B cell (primary cell): ENCODE measurements at regions not wholly inside any gene's neighbourhood (a gene's known extent, or its start where the extent isn't known, plus 50 kb on each side); places are given as distances from the start of the nearest gene placed in this dataset.

Source experiments
- ATAC-seq: fragments of 200-7000 bp; cut with Tn5 transposase; one replicate; pipeline ENCODE4 v1.10.0; 2021; ENCODE audit warnings: low read depth, mild to moderate bottlenecking, moderate number of reproducible peaks, moderate library complexity
- CTCF ChIA-PET: fragments of 350-600 bp; sonication (Branson Sonifier 250); formaldehyde crosslinking; loops from one replicate; lab custom pipeline; 2021; ENCODE audit warnings: antibody characterized with exemption, inconsistent platforms; lab: Charles Lee
- POLR2A ChIA-PET: fragments of 350-600 bp; sonication (Branson Sonifier 250); formaldehyde crosslinking; loops from one replicate; lab custom pipeline; 2021; ENCODE audit warnings: antibody characterized with exemption; lab: Charles Lee
- DNase-seq: peaks from one replicate; pipeline ENCODE4 v3.0.0; 2013
- H2AFZ ChIP-seq: 2 replicates; pipeline ENCODE4 v1.6.1; 2012; ENCODE audit warnings: mild to moderate bottlenecking, low read depth, low read length; ENCODE audit not compliant: insufficient read depth, poor library complexity, severe bottlenecking
- H3K27ac ChIP-seq, 2 donors: 1 replicate in 1 of 2; 2 replicates in 1 of 2; pipeline ENCODE4 v1.5.1; 2012 to 2013; ENCODE audit warnings: low read length in 2 of 2, mild to moderate bottlenecking in 2 of 2, moderate library complexity in 1 of 2
- H3K27me3 ChIP-seq, 4 experiments: fragments of 200-600 bp in 1 of 4; sonication (generic) in 1 of 4; replicated peaks in 1 of 4; 1 replicate in 2 of 4; 2 replicates in 2 of 4; pipeline versions ENCODE4 v1.6.1 to v1.7.0; 2013 to 2016; ENCODE audit warnings: low read length in 3 of 4, mild to moderate bottlenecking in 2 of 4, mixed read lengths in 1 of 4, moderate library complexity in 1 of 4; ENCODE audit not compliant: insufficient read depth in 4 of 4, control insufficient read depth in 3 of 4; ENCODE audit errors: control extremely low read depth in 1 of 4
- H3K36me3 ChIP-seq, 2 experiments: replicated peaks in 1 of 2; 1 replicate in 1 of 2; 2 replicates in 1 of 2; pipeline versions ENCODE4 v1.6.1 to v1.7.1; 2013; ENCODE audit warnings: low read length in 1 of 2; ENCODE audit not compliant: insufficient read depth in 2 of 2, control insufficient read depth in 1 of 2; ENCODE audit errors: control extremely low read depth in 1 of 2, extremely low read depth in 1 of 2
- H3K4me1 ChIP-seq, 2 donors: fragments of 200-600 bp in 1 of 2; sonication (generic) in 1 of 2; 1 replicate in 1 of 2; 2 replicates in 1 of 2; pipeline versions ENCODE4 v1.5.1 to v1.6.1; 2013 to 2017; ENCODE audit warnings: low read length in 2 of 2; ENCODE audit not compliant: control insufficient read depth in 2 of 2, insufficient read depth in 2 of 2
- H3K4me2 ChIP-seq: replicated peaks from 2 replicates; pipeline ENCODE3; 2012; ENCODE audit warnings: mild to moderate bottlenecking, low read depth, low read length; ENCODE audit not compliant: poor library complexity, severe bottlenecking
- H3K4me3 ChIP-seq, 5 experiments: fragments of 200-600 bp in 1 of 5; sonication (generic) in 1 of 5; 1 replicate in 3 of 5; 2 replicates in 2 of 5; pipeline versions ENCODE4 v1.5.1 to v1.7.0; 2011 to 2016; ENCODE audit warnings: low read length in 4 of 5, mild to moderate bottlenecking in 4 of 5, low read depth in 2 of 5, control low read depth in 1 of 5, moderate library complexity in 1 of 5; ENCODE audit not compliant: insufficient read depth in 1 of 5; ENCODE audit errors: control extremely low read depth in 1 of 5, extremely low read depth in 1 of 5
- H3K79me2 ChIP-seq: fragments of 200-600 bp; sonication (generic); one replicate; pipeline ENCODE4 v1.6.0; 2016; ENCODE audit warnings: low read length; ENCODE audit not compliant: control insufficient read depth, insufficient read depth
- H3K9ac ChIP-seq: fragments of 200-600 bp; sonication (generic); 2 replicates; pipeline ENCODE4 v1.6.1; 2017; ENCODE audit warnings: mild to moderate bottlenecking, low read length, moderate library complexity
- H3K9me3 ChIP-seq, 3 donors: one replicate each; pipeline versions ENCODE4 v1.6.1 to v1.7.1; 2013; ENCODE audit warnings: low read length in 2 of 3; ENCODE audit not compliant: control insufficient read depth in 2 of 3, insufficient read depth in 1 of 3; ENCODE audit errors: control extremely low read depth in 1 of 3
- H4K20me1 ChIP-seq: 2 replicates; pipeline ENCODE4 v1.6.0; 2012; ENCODE audit warnings: mild to moderate bottlenecking, low read length; ENCODE audit not compliant: insufficient read depth, control insufficient read depth, poor library complexity, severe bottlenecking
- H3K27ac Mint-ChIP-seq: one replicate; pipeline ENCODE4 v1.8.0; 2021; ENCODE audit warnings: mixed read lengths
- H3K27me3 Mint-ChIP-seq: one replicate; pipeline ENCODE4 v1.8.0; 2021; ENCODE audit warnings: mixed read lengths
- H3K4me1 Mint-ChIP-seq: one replicate; pipeline ENCODE4 v1.8.0; 2021; ENCODE audit warnings: mixed read lengths
- H3K4me3 Mint-ChIP-seq: one replicate; pipeline ENCODE4 v1.8.0; 2021; ENCODE audit warnings: mixed read lengths
- H3K9me3 Mint-ChIP-seq: one replicate; pipeline ENCODE4 v1.8.0; 2022; ENCODE audit warnings: mixed read lengths; ENCODE audit not compliant: insufficient read depth
- WGBS: methylation state at CpG from one replicate; pipeline ENCODE4 v1.1.5; 2013; ENCODE audit warnings: missing lambda C conversion rate; ENCODE audit not compliant: insufficient coverage; 5-methylcytosine and 5-hydroxymethylcytosine counted together
- intact Hi-C: fragments of 100-400 bp; cut with micrococcal nuclease; formaldehyde crosslinking; loops from one replicate; pipeline ENCODE4 v1.10.0; 2022
- TF ChIP-seq, protein P1 (sequence below): fragments of 200-600 bp; IDR thresholded peaks from one replicate; pipeline ENCODE4 v1.8.0; 2022; ENCODE audit warnings: antibody characterized with exemption, mild to moderate bottlenecking

DNA sequence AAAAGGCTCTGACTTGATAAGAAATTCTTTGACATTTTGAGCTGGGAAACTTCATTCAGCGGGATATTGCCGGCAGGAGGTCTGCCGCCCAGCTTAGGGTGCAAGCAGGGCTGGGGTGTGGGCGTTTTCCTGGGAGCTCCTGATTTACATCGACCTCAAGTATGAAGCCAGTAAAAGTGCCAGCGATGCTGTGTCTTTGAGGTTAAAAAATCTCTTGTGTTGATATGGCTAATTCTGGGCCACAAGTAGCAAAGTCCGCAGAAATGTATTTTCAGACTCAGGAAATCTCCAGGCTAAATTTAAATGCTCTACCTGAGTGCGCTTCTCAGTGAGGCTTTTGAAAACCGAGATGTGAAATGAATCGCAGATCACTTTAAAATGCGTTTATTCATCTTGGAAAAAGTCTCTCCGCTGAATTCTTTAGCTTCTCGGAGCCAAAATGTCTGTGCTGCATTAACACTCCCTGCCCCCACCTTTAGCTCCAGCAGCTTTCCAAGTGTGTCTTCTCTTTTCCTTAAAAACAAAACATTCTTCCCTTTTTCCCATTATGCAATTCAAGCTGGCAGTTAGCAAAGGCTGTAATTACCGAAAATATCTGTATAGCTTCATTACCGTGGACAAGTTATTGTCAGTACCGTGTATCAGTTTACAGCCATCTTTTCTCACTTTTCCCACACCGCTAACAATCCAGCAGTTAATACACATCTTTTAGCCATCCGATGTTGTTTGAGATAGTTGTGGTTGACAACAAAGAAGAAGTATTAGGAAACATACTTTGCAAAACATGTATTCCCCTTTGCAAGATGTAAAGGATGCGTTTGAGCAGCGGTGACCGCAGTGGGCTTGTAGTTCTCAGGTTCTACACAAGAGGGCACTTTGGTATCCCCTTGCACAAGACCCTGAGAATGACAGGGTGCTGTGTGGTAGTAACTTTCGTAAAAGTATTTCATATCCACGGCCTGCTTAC is 136.0 kb upstream of the STX18 start:
- H3K27me3 Mint-ChIP-seq: no peaks in the 10 kb centered on the region
- Histone ChIP-seq H3K9me3 (no peaks in the 10 kb centered on the region), H3K36me3 (no peaks in the 10 kb centered on the region), H3K27ac (no peak overlapping the region), H4K20me1 (no peaks in the 10 kb centered on the region), H3K9ac (no peak overlapping the region), H3K4me3 (no peak overlapping the region), H3K27me3 (no peaks in the 10 kb centered on the region), H3K79me2 (no peaks in the 10 kb centered on the region), H3K4me2 (no peak overlapping the region), H2AFZ (no peak overlapping the region), H3K4me1 (no peaks in the 10 kb centered on the region)
- no peaks in the 10 kb centered on the region for H3K4me1 Mint-ChIP-seq
- POLR2A ChIA-PET: no interaction called here
- H3K4me3 Mint-ChIP-seq: no peak overlapping the region
- TF ChIP-seq, protein P1, sequence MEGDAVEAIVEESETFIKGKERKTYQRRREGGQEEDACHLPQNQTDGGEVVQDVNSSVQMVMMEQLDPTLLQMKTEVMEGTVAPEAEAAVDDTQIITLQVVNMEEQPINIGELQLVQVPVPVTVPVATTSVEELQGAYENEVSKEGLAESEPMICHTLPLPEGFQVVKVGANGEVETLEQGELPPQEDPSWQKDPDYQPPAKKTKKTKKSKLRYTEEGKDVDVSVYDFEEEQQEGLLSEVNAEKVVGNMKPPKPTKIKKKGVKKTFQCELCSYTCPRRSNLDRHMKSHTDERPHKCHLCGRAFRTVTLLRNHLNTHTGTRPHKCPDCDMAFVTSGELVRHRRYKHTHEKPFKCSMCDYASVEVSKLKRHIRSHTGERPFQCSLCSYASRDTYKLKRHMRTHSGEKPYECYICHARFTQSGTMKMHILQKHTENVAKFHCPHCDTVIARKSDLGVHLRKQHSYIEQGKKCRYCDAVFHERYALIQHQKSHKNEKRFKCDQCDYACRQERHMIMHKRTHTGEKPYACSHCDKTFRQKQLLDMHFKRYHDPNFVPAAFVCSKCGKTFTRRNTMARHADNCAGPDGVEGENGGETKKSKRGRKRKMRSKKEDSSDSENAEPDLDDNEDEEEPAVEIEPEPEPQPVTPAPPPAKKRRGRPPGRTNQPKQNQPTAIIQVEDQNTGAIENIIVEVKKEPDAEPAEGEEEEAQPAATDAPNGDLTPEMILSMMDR: no peak
- intact Hi-C loops: no loop called here
- ATAC-seq (no peak), DNase-seq (no peak)
- 97% methylated on average over 15 of the region's 23 CpGs for WGBS
- CTCF ChIA-PET: no interaction called here
- no peaks in the 10 kb centered on the region for H3K9me3 Mint-ChIP-seq
- no peak overlapping the region for H3K27ac Mint-ChIP-seq

DNA sequence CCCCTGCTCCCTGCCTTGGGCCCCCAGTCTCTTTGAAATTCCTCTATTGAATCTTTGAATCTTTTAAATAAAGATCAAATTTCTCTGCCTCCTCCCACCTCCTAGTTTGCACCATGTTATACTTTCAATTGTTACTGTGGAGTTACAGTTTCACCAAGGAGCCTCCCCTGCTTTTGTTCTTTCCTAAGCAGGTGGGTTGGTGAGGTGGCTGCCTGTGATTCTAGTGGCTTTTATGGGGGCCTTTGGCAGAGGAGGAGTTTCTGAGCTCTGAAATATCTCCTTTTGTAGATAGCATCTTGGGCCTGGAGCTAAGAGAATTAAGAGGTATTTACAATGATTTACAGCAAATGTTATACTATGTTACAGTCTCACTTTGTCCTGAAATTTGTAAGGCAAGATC is 133.8 kb upstream of the STX18 start:
- no peak for ATAC-seq
- Histone ChIP-seq H3K4me3 (no peak overlapping the region), H3K27me3 (no peaks in the 10 kb centered on the region), H3K9ac (no peak overlapping the region), H2AFZ (no peak overlapping the region), H3K27ac (no peak overlapping the region), H3K4me2 (no peak overlapping the region), H3K79me2 (no peaks in the 10 kb centered on the region), H3K9me3 (no peaks in the 10 kb centered on the region), H3K36me3 (no peaks in the 10 kb centered on the region), H4K20me1 (no peaks in the 10 kb centered on the region), H3K4me1 (no peaks in the 10 kb centered on the region)
- Mint-ChIP-seq H3K27ac (no peak overlapping the region), H3K27me3 (no peaks in the 10 kb centered on the region), H3K4me3 (no peak overlapping the region), H3K9me3 (no peaks in the 10 kb centered on the region), H3K4me1 (no peaks in the 10 kb centered on the region)
- POLR2A ChIA-PET: no interaction called here
- TF ChIP-seq, protein P1: no peak
- intact Hi-C loops: no loop called here
- DNase-seq: no peak
- CTCF ChIA-PET: no interaction called here
